NCI-H128 (cell line): ENCODE measurements at regions not wholly inside any gene's neighbourhood (a gene's known extent, or its start where the extent isn't known, plus 50 kb on each side); places are given as distances from the start of the nearest gene placed in this dataset.

ENCODE experiments used
- DNase-seq: peaks from one replicate; lab custom pipeline; 2025; ENCODE audit not compliant: unreplicated experiment; lab: John Stamatoyannopoulos, UW

- no peak for DNase-seq
Observed at GRCh38 chr7:131161103-131161502, 166.6 kb upstream of the MKLN1 start.

DNA sequence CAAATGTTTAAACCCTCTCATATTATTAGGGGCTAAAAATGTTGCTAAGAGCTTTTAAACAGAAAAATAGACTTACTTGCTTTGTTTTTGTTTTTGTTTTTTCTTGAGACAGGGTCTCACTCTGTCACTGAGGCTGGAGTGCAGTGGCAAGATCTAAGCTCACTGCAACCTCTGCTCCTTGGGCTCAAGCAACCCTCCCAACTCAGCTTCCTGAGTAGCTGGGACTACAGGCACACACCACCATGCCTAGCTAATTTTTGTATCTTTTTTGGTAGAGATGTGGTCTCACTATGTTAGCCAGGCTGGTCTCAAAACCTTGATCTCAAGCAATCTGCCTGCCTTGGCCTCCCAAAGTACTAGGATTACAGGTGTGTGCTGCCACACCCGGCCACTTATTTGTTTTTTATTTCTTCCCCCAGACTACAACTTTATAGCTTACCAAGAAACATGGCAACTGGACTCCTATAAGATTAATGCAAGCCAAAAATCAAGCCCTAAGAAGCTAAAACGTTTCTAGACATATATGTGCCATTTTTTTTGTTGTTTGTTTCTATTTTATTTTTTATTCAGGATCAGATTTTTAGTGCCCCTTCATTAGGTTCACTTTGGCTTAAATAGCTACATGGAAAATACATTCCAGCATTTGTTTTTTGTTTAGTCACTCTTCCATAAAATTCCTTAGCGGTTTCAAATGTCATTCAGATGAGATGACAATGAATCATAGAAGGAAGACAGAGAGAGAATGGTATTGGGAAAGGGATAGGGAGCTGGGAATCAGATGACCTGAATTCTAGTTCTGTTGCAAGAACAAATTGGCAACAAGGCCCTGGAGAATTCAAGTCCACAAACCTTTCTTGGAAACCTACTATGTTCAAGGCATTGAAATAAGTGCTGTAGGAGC, 163.4 kb upstream of the MKLN1 start:
- no peak for DNase-seq

GRCh38 chr7:131166066-131166465, 161.6 kb upstream of the MKLN1 start:
- no peak for DNase-seq

- no peak for DNase-seq
Observed at GRCh38 chr7:131170440-131171271, 157.0 kb upstream of the MKLN1 start.

GRCh38 chr7:131173145-131173890, 154.4 kb upstream of the MKLN1 start:
- no peak for DNase-seq

DNA sequence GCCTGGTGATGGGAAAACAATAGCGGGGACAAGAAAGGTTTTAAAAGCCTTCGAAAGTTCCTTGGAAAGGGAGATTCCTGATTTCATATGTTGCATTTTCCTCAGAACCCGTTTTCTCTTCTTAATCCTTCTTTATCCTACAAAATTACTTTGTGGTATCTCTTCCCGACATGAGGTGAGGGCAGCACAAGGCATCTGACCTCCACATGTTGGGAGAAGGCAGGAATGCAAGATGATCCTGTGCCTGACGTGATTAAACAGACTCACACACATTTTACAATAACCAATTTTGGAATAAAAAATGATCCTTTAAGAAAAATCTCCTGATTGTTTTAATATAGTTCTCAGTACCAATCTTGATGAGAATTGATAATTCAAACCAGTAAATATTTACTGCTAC, 153.3 kb upstream of the MKLN1 start:
- DNase-seq = no peak

- DNase-seq = no peak
Observed at GRCh38 chr7:131174855-131175254, 152.8 kb upstream of the MKLN1 start.

- DNase-seq = no peak
Observed at GRCh38 chr7:131182446-131183058, 145.1 kb upstream of the MKLN1 start.

DNA sequence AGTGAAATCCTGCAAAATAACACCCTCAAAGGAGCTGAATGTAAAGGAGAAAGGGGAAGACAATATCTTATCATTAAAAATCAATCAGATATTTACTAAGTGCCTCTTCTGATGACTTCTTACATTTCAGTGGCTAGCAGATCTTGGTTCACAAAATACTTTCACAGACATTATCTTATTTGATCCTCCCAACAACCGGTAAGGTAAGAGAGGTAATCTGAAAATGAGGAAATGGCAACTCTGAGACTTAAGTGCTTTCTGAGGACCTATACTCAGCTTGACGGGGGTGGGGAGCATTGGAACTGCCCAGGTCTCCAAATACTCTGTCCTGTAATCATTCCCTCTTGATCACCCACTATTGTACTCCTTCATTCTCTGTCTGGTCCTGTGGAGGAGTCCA, 144.6 kb upstream of the MKLN1 start:
- DNase-seq = no peak

GRCh38 chr7:131183611-131184119, 144.0 kb upstream of the MKLN1 start:
- DNase-seq = no peak

DNA sequence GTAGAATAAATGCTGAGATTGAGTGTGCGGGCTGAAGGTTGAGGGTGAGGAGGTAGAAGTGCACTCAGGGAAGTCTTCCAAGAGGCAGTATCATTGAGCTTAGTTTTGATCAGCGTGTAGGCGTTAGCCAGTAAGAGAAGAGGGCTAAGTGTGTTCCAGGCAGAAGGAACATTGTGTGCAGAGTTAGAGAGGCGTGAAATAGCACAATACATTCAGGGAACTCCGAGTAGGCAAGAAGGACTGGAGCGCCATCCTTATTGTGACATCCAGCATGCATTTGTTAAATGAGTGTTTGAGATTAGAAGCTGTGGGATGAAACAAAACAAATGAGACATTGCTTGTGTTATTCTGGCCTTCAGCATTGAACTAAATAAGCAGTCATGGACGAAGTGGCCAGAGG, 140.9 kb upstream of the MKLN1 start:
- no peak for DNase-seq

GRCh38 chr7:131188367-131189339, 139.0 kb upstream of the MKLN1 start:
- no peak for DNase-seq

DNA sequence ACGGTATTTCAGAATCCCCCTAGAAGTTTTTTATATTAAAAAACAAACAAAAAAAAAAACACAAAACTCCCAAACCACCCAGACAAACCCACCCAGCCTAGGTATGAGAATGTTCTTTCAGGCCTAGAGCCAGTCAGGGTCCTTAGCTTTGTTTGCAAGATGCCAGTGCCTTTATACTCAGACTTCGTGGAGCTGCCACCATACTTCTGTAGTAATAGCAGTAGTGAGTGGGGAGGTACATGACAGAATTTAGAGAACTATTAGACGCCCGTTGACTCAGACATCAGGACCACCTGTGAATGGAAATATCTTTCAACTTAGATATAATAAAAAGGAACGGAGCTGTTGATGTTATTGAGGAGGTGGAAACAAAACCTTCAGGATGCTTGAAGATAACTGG, 138.2 kb upstream of the MKLN1 start:
- no peak for DNase-seq

GRCh38 chr7:131190146-131190545, 137.5 kb upstream of the MKLN1 start:
- DNase-seq = no peak

GRCh38 chr7:131190581-131190980, 137.1 kb upstream of the MKLN1 start:
- DNase-seq = no peak

DNA sequence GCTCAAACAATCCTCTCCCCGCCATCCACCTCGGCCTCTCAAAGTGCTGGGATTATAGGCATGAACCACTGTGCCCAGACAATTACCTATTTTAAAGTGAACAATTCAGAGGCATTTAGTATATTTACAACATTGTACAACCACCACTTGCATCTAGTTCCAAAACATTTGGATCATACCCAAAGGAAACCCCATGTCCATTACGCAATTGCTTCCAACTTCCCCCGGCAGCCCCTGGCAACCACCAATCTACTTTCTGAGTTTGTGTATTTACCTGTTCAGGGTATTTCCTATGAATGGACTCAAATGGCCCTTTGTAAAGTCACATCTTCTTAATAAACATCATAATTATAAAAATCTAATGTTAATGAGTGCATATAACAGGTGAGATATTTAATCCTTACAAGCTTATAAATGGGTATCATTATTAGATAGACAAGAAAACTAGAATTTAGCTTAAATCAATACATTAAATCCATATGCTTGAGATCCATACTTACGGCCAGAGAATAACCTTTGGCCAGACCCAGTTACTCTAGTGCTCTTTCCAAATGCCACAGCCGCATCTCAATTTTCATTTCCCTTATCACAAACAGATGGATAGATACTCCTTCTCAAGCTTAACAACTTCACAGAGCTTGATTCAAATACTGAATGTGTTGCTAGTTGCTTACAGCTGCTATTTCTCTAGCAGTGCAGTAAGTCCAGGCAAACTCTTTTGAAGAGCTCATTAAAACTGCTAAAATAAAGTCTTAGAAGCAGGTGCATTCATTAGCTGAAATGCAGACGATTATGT, 133.4 kb upstream of the MKLN1 start:
- no peak for DNase-seq

DNA sequence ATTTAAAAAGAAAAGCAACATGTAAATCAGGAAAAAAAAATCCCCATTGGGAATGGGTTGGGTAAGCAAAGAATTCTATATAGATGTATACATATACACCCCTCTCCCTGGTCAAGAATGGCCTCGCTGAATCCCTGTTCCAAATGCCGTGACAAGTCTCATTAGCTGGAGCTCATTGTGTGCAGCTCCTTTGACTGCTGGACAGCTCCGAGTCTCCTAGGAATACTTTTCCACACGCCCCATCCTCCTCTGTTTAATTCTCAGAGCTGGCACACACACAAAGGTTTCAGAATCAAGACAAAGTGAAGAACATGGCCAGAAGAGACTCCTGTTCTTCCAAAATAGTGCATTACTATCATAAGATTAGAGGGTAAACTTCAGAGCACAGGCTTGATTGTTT, 130.9 kb upstream of the MKLN1 start:
- no peak for DNase-seq

- DNase-seq = no peak
Observed at GRCh38 chr7:131197920-131198615, 129.6 kb upstream of the MKLN1 start.
